ENCODE measurements at regions not wholly inside any gene's neighbourhood (a gene's known extent, or its start where the extent isn't known, plus 50 kb on each side); places are given as distances from the start of the nearest gene placed in this dataset.
"Not testable (repeated sequence)": the region's sequence is repeated elsewhere in the genome, so short reads cannot be mapped to it uniquely, and the experiment has no call there.

DNA sequence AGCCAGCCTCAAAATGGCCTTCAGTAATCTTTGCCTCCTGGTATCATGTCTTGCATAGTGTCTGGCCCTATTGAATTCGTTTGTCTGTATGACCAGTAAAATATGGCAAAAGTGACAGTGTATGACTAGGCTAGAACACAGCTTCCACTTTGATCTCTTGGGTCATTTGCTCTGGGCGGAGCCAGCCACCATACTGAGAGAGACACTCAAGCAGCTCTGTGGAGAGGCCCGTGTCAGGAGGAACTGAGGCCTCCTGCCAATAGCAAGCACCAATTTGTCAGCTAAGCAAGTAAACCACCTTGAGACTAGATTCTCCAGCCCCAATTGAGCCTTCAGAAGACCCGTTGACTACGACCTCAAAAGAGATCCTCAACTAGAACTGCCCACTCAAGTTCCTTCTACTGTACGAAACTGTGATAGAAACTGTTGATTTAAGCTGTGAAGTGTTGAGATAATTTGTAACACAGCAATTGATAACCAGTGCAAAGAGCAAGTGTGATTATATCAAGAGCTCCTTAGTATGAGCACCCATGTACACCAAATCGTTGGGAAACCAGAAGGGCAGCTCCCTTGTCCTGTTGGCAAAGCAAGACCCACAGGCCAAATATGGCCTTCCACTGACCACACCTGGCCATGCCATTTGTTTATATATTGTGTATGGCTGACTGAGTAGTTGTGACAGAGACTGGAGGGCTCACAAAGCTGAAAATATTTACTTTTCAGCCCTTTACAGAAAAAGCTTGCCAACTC lies 52.7 kb upstream of the SERBP1 start:
- no peak for DNase-seq (ENCODE audit: low spot score)

DNA sequence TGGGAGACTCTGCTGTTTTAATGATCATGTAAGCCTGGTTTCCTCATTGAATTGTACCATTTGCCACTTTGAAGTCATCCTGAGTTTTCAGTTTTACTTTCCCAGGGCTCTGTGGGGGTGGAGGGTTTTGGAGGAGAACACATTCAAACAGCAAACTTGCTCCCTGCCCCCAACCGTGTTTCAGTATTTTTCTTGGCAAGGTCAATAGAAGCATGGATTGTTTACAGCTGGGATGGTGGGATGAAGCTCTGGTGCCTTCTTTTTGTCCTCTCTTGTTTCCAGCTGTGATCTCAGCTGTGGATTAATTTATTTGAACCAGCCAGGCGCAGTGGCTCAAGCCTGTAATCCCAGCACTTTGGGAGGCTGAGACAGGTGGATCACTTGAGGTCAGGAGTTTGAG lies 54.3 kb upstream of the SERBP1 start:
- no peak for DNase-seq (ENCODE audit: low spot score)

GRCh38 chr1:67485046-67485811 lies 55.0 kb upstream of the SERBP1 start:
- no peak for DNase-seq (ENCODE audit: low spot score)

- no peak for DNase-seq (ENCODE audit: low spot score)
Observed at GRCh38 chr1:67489643-67490042, 59.4 kb upstream of the SERBP1 start.

GRCh38 chr1:67491280-67491679 lies 61.1 kb upstream of the SERBP1 start:
- DNase-seq (ENCODE audit: low spot score) = no peak

- no peak for DNase-seq (ENCODE audit: low spot score)
Observed at GRCh38 chr1:67493148-67493547, 62.9 kb upstream of the SERBP1 start.

GRCh38 chr1:67495327-67495726 lies 65.1 kb upstream of the SERBP1 start:
- no peak for DNase-seq (ENCODE audit: low spot score)

GRCh38 chr1:67496329-67496728 lies 66.1 kb upstream of the SERBP1 start:
- no peak for DNase-seq (ENCODE audit: low spot score)

- DNase-seq (ENCODE audit: low spot score) = peak; percentile 86
Observed at GRCh38 chr1:67500413-67500959, 70.3 kb upstream of the SERBP1 start.

DNA sequence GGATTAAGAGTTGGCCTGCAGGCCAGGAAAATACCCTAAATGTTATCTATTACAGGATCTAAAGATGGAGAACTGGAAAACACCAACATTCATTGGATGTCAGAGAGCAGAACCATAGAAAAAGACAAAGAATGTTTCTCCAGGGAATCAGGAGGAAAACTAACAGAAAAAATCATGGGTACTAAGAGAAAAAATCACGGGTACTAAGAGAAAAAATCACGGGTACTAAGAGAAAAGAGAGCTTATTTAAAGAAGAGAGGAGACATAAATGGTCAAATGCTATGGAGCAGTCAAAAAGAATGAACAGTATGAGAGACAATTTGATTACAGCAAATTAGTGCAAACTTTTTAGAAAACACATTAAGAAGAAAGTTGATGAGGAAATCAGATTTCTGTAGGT lies 73.8 kb upstream of the SERBP1 start:
- no peak for DNase-seq (ENCODE audit: low spot score)

DNA sequence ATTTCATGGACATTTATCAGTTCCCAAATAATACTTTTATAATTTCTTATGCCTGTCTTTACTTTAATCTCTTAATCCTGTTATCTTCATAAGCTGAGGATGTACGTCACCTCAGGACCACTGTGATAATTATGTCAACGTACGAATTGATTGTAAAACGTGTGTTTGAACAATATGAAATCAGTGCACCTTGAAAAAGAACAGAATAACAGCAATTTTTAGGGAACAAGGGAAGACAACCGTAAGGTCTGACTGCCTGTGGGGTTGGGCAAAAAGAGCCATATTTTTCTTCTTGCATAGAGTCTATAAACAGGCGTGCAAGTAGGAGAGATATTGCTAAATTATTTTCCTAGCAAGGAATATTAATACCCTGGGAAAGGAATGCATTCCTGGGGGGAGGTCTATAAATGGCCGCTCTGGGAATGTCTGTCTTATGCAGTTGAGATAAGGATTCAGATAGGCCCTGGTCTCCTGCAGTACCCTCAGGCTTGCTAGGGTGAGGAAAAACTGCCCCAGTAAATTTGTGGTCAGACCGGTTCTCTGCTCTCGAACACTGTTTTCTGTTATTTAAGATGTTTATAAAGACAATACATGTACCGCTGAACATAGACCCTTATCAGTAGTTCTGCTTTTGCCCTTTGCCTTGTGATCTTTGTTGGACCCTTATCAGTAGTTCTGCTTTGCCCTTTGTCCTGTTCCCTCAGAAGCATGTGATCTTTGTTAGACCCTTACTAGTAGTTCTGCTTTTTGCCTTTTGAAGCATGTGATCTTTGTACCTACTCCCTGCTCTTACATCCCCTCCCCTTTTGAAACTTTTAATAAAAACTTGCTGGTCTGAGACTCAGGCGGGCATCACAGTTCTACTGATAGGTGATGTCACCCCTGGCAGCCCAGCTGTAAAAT lies 83.4 kb upstream of the SERBP1 start:
- not testable (repeated sequence) for DNase-seq (ENCODE audit: low spot score)

DNA sequence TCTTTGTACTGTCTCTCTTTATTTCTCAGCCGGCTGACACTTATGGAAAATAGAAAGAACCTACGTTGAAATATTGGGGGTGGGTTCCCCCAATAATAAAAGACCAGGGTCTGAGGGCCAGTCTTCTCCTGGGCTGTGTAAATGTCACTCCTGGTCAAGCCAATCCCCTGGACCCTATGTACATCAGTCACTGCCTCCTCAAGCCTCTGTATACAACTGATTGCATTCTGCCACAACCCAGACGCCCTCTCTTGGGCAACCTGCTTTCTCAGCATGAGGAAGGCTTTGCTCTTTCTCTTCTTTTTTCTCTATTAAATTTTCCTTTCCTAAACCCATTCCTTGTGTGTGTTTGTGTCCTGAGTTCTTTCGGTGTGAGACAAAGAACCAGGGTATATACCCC lies 84.1 kb upstream of the SERBP1 start:
- DNase-seq (ENCODE audit: low spot score) = no peak

GRCh38 chr1:67514786-67515185 lies 84.6 kb upstream of the SERBP1 start:
- DNase-seq (ENCODE audit: low spot score) = no peak

- DNase-seq (ENCODE audit: low spot score) = no peak
Observed at GRCh38 chr1:67515324-67516080, 85.3 kb upstream of the SERBP1 start.

DNA sequence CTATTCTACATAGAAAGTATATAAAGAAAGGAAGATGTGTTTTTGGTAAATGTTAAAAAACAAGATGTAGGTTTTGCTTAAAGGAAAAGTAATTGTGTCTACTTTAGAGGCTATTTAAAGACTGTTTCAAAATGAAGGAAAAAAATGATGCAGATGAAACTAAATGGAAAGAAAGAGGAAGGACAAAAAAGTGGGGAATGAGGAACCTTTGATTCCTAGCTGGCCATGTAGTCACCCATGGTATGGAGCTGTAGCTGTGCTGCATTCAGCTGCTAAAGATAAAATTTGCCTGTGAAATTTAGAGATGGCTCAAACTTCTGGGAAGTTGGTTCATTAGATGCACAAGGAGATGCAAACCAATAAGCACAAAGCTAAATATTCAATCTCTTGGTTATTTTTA lies 86.8 kb upstream of the SERBP1 start:
- DNase-seq (ENCODE audit: low spot score) = no peak

DNA sequence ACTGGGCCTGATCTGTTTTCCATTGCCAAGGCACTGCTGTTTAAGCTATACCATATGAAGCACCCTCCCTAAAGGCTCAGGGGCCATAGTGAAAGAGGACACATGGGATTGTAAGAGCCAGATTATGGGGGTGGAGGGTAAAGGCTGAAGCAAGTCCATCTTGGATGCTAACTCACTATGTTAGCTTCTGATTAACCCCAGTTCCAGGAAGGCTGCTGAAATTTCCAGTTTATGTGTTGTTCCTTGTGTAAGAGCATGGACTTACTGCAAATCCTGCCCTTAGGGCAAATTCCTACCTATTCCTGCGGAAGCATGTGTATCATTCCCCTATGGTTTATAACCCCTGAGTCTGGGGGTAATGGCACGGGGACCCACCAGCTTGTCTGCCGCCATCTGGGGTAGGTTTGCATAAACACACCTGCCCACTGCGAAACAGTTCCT lies 91.8 kb upstream of the SERBP1 start:
- no peak for DNase-seq (ENCODE audit: low spot score)

DNA sequence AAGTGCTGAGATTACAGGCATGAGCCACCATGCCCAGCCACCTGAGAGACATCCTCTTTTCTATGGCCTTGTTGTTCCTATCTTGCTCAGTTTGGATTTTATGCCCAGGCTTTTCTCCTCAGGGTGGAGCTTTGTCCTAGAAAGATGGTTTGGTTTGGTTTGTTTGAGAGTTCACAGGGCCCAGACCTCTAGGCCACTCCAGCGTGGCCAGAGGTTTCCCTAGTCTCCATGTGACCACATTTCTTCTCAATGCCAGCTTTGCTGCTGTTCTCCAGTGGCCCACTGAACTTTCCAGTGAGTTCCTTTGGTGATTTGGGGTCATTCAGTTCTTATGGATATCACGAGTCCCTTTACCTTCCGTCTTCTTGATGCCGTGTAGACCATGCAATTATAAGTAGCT lies 92.6 kb upstream of the SERBP1 start:
- no peak for DNase-seq (ENCODE audit: low spot score)

DNA sequence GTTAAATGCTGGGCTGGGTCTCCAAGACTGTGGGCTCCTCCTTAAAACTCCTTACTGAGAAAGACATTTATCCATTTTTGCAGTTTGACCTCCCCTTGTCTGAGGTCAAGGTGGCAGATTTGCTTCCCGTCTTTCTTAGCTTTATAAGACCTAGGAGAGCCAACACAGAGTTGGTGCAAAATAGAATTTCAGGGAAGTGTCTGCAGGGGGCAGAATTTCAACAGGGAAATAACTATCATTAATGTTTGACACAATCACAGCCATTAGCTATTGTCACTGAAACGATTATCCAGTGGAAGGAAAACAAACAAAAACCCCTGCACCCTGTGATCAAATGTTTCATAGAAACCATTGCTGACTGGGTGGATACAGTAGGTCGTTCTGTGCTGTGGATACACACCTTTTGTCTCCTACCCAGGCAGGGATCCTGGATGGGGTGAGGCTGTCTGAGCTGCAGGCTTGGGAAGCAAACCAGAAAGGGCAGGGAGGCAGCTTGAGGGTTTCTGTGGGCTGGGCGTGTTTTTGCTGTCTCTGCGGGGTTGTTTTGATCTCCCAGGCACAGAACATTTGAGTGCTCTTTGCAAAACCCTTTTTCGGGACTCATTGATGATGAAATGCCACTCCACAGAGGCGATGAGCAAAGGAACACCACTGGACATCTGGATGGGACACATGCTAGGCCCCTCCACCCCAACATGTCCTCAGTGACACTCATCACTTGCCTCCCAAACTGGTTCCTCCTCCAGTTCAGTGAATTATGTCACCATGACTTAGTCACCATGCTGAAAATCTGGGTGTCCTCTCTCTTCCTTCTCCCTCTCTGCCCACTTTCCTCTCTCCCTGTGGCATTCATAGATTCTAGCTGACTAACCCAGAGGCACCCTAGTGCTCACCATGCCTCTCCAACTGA lies 94.2 kb upstream of the SERBP1 start:
- no peak for DNase-seq (ENCODE audit: low spot score)

DNA sequence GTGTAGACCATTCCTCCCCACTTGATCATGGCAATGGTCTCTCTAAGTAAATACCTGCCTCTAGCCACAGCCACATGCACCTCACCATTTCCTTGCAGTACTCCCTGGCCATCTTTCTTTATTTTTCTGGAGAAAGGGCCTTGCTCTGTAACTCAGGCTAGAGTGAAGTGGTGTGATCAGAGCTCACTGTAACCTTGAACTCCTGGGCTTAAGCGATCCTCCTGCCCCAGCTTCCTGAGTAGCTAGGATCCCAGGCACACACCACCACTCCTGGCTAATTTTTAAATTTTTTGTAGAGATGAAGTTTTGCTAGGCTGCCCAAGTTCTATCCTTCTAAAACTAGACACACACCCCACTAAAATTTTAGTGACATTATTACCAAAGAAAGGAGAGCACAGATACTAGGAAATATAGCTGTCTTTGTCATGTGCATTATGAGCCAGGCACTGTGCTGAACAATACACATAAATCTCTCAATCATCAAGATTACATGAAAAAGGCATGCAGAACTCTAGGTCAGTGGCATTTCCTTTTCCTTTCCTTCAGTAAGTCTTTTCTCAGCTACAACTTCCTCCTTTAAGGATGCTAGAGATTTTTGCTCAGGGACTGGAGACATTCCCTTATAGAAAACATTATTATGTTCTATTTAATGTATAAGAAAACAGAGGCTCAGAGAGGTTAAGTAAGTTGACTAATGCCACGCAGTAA lies 95.0 kb upstream of the SERBP1 start:
- DNase-seq (ENCODE audit: low spot score) = no peak

GRCh38 chr1:67528141-67528540 lies 97.9 kb upstream of the SERBP1 start:
- no peak for DNase-seq (ENCODE audit: low spot score)

Measured in left forelimb (tissue), 1 donor.